ENCODE measurements at regions not wholly inside any gene's neighbourhood (a gene's known extent, or its start where the extent isn't known, plus 50 kb on each side); places are given as distances from the start of the nearest gene placed in this dataset.

GRCh38 chr2:163187995-163188655 is 349.6 kb upstream of the KCNH7 start:
- TF ChIP-seq SP1 (CRISPR knock-in tag; conservative IDR thresholded peaks at IDR 0.05) (no peak), PRRX2 (CRISPR knock-in tag; IDR thresholded peaks at IDR 0.05) (no peak), GTF2I (CRISPR knock-in tag; conservative IDR thresholded peaks at IDR 0.05) (no peak), ZBTB21 (CRISPR knock-in tag; IDR thresholded peaks at IDR 0.05; ENCODE audit: borderline replicate concordance) (no peak), USF2 (CRISPR knock-in tag; IDR thresholded peaks at IDR 0.05) (no peak), FOXP1 (CRISPR knock-in tag; IDR thresholded peaks at IDR 0.05; ENCODE audit: borderline replicate concordance) (no peak), USF1 (CRISPR knock-in tag; IDR thresholded peaks at IDR 0.05) (no peak), PREB (CRISPR knock-in tag; IDR thresholded peaks at IDR 0.05; ENCODE audit: borderline replicate concordance) (no peak)
- TF ChIP-seq, protein P1, sequence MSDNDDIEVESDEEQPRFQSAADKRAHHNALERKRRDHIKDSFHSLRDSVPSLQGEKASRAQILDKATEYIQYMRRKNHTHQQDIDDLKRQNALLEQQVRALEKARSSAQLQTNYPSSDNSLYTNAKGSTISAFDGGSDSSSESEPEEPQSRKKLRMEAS (CRISPR knock-in tag; IDR thresholded peaks at IDR 0.05), result no peak
- TF ChIP-seq, protein P2, sequence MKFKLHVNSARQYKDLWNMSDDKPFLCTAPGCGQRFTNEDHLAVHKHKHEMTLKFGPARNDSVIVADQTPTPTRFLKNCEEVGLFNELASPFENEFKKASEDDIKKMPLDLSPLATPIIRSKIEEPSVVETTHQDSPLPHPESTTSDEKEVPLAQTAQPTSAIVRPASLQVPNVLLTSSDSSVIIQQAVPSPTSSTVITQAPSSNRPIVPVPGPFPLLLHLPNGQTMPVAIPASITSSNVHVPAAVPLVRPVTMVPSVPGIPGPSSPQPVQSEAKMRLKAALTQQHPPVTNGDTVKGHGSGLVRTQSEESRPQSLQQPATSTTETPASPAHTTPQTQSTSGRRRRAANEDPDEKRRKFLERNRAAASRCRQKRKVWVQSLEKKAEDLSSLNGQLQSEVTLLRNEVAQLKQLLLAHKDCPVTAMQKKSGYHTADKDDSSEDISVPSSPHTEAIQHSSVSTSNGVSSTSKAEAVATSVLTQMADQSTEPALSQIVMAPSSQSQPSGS (CRISPR knock-in tag; IDR thresholded peaks at IDR 0.05; ENCODE audit: borderline replicate concordance, low read depth), result no peak
- TF ChIP-seq, protein P3, sequence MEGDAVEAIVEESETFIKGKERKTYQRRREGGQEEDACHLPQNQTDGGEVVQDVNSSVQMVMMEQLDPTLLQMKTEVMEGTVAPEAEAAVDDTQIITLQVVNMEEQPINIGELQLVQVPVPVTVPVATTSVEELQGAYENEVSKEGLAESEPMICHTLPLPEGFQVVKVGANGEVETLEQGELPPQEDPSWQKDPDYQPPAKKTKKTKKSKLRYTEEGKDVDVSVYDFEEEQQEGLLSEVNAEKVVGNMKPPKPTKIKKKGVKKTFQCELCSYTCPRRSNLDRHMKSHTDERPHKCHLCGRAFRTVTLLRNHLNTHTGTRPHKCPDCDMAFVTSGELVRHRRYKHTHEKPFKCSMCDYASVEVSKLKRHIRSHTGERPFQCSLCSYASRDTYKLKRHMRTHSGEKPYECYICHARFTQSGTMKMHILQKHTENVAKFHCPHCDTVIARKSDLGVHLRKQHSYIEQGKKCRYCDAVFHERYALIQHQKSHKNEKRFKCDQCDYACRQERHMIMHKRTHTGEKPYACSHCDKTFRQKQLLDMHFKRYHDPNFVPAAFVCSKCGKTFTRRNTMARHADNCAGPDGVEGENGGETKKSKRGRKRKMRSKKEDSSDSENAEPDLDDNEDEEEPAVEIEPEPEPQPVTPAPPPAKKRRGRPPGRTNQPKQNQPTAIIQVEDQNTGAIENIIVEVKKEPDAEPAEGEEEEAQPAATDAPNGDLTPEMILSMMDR (IDR thresholded peaks at IDR 0.05), result no peak

Measured in WTC11 (cell line).